ENCODE measurements at regions not wholly inside any gene's neighbourhood (a gene's known extent, or its start where the extent isn't known, plus 50 kb on each side); places are given as distances from the start of the nearest gene placed in this dataset.

GRCh38 chr2:16746833-16747232 is 81.2 kb upstream of the CYRIA start:
- ChIA-PET CTCF (interaction anchor here (0.7 to 2.6 kb wide), 2 partner anchors 11 to 60 kb away, joined by 3 to 15 read pairs; no protein-coding TSS in a partner anchor), POLR2A (no interaction called here)
- TF ChIP-seq ZNF426 (tag by site-specific recombination; IDR thresholded peaks at IDR 0.05) (no peak), KLF1 (tag by site-specific recombination; IDR thresholded peaks at IDR 0.05) (no peak), ZNF707 (tag by site-specific recombination; IDR thresholded peaks at IDR 0.05) (no peak), ZNF571 (tag by site-specific recombination; IDR thresholded peaks at IDR 0.05) (no peak), REPIN1 (tag by site-specific recombination; IDR thresholded peaks at IDR 0.05; ENCODE audit: low read depth) (no peak), ZNF133 (tag by site-specific recombination; IDR thresholded peaks at IDR 0.05) (no peak), ZNF600 (tag by site-specific recombination; IDR thresholded peaks at IDR 0.05) (no peak), ZNF555 (tag by site-specific recombination; conservative IDR thresholded peaks at IDR 0.05) (no peak), ZNF157 (tag by site-specific recombination; IDR thresholded peaks at IDR 0.05) (no peak), ZNF776 (tag by site-specific recombination; IDR thresholded peaks at IDR 0.05; ENCODE audit: borderline replicate concordance) (no peak), ZNF175 (tag by site-specific recombination; IDR thresholded peaks at IDR 0.05) (no peak), ZNF423 (tag by site-specific recombination; IDR thresholded peaks at IDR 0.05) (no peak)
- TF ChIP-seq, protein P1, sequence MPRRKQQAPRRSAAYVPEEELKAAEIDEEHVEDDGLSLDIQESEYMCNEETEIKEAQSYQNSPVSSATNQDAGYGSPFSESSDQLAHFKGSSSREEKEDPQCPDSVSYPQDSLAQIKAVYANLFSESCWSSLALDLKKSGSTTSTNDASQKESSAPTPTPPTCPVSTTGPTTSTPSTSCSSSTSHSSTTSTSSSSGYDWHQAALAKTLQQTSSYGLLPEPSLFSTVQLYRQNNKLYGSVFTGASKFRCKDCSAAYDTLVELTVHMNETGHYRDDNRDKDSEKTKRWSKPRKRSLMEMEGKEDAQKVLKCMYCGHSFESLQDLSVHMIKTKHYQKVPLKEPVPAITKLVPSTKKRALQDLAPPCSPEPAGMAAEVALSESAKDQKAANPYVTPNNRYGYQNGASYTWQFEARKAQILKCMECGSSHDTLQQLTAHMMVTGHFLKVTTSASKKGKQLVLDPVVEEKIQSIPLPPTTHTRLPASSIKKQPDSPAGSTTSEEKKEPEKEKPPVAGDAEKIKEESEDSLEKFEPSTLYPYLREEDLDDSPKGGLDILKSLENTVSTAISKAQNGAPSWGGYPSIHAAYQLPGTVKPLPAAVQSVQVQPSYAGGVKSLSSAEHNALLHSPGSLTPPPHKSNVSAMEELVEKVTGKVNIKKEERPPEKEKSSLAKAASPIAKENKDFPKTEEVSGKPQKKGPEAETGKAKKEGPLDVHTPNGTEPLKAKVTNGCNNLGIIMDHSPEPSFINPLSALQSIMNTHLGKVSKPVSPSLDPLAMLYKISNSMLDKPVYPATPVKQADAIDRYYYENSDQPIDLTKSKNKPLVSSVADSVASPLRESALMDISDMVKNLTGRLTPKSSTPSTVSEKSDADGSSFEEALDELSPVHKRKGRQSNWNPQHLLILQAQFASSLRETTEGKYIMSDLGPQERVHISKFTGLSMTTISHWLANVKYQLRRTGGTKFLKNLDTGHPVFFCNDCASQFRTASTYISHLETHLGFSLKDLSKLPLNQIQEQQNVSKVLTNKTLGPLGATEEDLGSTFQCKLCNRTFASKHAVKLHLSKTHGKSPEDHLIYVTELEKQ (tag by site-specific recombination; IDR thresholded peaks at IDR 0.05; ENCODE audit: borderline replicate concordance): no peak
- TF ChIP-seq, protein P2, sequence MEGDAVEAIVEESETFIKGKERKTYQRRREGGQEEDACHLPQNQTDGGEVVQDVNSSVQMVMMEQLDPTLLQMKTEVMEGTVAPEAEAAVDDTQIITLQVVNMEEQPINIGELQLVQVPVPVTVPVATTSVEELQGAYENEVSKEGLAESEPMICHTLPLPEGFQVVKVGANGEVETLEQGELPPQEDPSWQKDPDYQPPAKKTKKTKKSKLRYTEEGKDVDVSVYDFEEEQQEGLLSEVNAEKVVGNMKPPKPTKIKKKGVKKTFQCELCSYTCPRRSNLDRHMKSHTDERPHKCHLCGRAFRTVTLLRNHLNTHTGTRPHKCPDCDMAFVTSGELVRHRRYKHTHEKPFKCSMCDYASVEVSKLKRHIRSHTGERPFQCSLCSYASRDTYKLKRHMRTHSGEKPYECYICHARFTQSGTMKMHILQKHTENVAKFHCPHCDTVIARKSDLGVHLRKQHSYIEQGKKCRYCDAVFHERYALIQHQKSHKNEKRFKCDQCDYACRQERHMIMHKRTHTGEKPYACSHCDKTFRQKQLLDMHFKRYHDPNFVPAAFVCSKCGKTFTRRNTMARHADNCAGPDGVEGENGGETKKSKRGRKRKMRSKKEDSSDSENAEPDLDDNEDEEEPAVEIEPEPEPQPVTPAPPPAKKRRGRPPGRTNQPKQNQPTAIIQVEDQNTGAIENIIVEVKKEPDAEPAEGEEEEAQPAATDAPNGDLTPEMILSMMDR (tag by site-specific recombination; IDR thresholded peaks at IDR 0.05): no peak
- TF ChIP-seq, protein P3, sequence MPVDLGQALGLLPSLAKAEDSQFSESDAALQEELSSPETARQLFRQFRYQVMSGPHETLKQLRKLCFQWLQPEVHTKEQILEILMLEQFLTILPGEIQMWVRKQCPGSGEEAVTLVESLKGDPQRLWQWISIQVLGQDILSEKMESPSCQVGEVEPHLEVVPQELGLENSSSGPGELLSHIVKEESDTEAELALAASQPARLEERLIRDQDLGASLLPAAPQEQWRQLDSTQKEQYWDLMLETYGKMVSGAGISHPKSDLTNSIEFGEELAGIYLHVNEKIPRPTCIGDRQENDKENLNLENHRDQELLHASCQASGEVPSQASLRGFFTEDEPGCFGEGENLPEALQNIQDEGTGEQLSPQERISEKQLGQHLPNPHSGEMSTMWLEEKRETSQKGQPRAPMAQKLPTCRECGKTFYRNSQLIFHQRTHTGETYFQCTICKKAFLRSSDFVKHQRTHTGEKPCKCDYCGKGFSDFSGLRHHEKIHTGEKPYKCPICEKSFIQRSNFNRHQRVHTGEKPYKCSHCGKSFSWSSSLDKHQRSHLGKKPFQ (tag by site-specific recombination; IDR thresholded peaks at IDR 0.05): no peak
- H3K27ac ChIP-seq (ENCODE audit: extremely low read depth, low read depth, low read length): no peak overlapping the region
- H3K9me3 ChIP-seq (ENCODE audit: control insufficient read depth, insufficient read depth, low read depth, low read length): no peaks in the 10 kb centered on the region
- H3K4me3 ChIP-seq (ENCODE audit: low read depth, low read length): no peak overlapping the region
- H3K4me1 ChIP-seq (ENCODE audit: control insufficient read depth, insufficient read depth, low read length): no peaks in the 10 kb centered on the region
- no peaks in the 10 kb centered on the region for H3K36me3 ChIP-seq (ENCODE audit: control insufficient read depth in 2 of 2, insufficient read depth in 1 of 2, low read length in 2 of 2)

DNA sequence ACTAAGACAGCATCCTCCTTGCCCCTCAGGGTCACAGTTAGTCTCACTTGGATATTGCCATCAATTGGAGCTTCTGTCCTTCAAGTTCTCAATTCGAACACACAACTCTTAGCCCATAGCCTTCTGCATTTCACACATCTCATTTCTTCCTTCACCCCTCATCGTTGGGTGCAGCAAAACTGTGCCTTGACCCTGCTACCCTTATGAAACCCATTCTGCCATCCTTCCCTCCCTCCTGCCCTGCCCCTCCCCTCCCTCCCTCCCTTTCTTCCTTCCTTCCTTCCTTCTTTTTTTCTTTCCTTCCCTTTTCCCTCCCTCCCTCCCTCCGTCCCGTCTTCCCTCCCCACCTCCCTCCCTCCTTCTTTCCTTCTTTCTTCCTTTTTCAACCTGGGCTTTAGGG is 80.7 kb upstream of the CYRIA start:
- H3K36me3 ChIP-seq (ENCODE audit: control insufficient read depth in 2 of 2, insufficient read depth in 1 of 2, low read length in 2 of 2): no peaks in the 10 kb centered on the region
- ChIA-PET CTCF (interaction anchor here (0.7 to 2.6 kb wide), 2 partner anchors 11 to 59 kb away, joined by 3 to 15 read pairs; no protein-coding TSS in a partner anchor), POLR2A (no interaction called here)
- H3K9me3 ChIP-seq (ENCODE audit: control insufficient read depth, insufficient read depth, low read depth, low read length): no peaks in the 10 kb centered on the region
- no peaks in the 10 kb centered on the region for H3K4me1 ChIP-seq (ENCODE audit: control insufficient read depth, insufficient read depth, low read length)
- H3K27ac ChIP-seq (ENCODE audit: extremely low read depth, low read depth, low read length): no peak overlapping the region
- no peak overlapping the region for H3K4me3 ChIP-seq (ENCODE audit: low read depth, low read length)
- TF ChIP-seq ZNF677 (tag by site-specific recombination; IDR thresholded peaks at IDR 0.05): no peak
- TF ChIP-seq GFI1B (tag by site-specific recombination; IDR thresholded peaks at IDR 0.05): no peak
- no peak for TF ChIP-seq ZNF792 (tag by site-specific recombination; IDR thresholded peaks at IDR 0.05)
- no peak for TF ChIP-seq ZNF776 (tag by site-specific recombination; IDR thresholded peaks at IDR 0.05; ENCODE audit: borderline replicate concordance)
